Stomach (tissue), 4 donors: ENCODE measurements at regions not wholly inside any gene's neighbourhood (a gene's known extent, or its start where the extent isn't known, plus 50 kb on each side); places are given as distances from the start of the nearest gene placed in this dataset.

Experiments used
- EP300 ChIP-seq: sonication (generic); formaldehyde crosslinking; IDR thresholded peaks from one replicate; pipeline ENCODE4 v1.6.1; 2017; ENCODE audit warnings: antibody characterized with exemption
- POLR2A ChIP-seq, 4 donors: fragments of 450-650 bp; IDR thresholded peaks; one replicate each; pipeline ENCODE4 v1.6.1; 2016; ENCODE audit warnings: antibody characterized with exemption in 4 of 4, control low read depth in 2 of 4, mild to moderate bottlenecking in 1 of 4, moderate library complexity in 1 of 4
- TF ChIP-seq, protein P1 (sequence below), 7 experiments: fragments of 450-650 bp in 4 of 7; fragments of 200-600 bp in 3 of 7; sonication (generic) in 3 of 7; IDR thresholded peaks; one replicate each; pipeline ENCODE4 v1.5.1; 2016 to 2019; ENCODE audit warnings: antibody characterized with exemption in 7 of 7, control low read depth in 2 of 7, mild to moderate bottlenecking in 1 of 7

DNA sequence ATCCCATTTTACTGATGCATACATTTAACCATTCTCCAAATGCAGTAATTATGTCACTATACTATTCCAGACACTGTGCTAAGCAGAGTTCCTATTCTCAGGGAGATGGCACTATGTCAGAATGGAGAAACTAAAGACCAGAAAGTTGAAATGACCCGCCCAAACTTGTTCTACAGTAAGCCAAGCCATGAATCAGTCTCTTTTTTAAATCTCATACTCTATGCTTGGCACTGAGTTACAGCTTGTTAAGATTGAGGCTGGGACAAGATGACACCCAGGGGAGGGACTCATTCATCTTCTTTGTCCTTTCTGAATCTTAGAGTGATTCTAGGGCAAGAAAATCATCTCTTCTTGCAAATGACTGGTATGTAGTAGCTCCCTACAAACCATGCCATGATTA, 247.0 kb upstream of the CCL2 start:
- TF ChIP-seq, protein P1, sequence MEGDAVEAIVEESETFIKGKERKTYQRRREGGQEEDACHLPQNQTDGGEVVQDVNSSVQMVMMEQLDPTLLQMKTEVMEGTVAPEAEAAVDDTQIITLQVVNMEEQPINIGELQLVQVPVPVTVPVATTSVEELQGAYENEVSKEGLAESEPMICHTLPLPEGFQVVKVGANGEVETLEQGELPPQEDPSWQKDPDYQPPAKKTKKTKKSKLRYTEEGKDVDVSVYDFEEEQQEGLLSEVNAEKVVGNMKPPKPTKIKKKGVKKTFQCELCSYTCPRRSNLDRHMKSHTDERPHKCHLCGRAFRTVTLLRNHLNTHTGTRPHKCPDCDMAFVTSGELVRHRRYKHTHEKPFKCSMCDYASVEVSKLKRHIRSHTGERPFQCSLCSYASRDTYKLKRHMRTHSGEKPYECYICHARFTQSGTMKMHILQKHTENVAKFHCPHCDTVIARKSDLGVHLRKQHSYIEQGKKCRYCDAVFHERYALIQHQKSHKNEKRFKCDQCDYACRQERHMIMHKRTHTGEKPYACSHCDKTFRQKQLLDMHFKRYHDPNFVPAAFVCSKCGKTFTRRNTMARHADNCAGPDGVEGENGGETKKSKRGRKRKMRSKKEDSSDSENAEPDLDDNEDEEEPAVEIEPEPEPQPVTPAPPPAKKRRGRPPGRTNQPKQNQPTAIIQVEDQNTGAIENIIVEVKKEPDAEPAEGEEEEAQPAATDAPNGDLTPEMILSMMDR (IDR thresholded peaks at IDR 0.05), result no peak
- TF ChIP-seq EP300 (no peak), POLR2A (IDR thresholded peaks at IDR 0.05) (no peak)
